Activated CD8-positive, alpha-beta T cell treated with anti-CD3 and anti-CD28 coated beads for 36 hours (primary cell): ENCODE measurements at regions not wholly inside any gene's neighbourhood (a gene's known extent, or its start where the extent isn't known, plus 50 kb on each side); places are given as distances from the start of the nearest gene placed in this dataset.

ENCODE experiments used
- ATAC-seq: fragments of 200-7000 bp; cut with Tn5 transposase; one replicate; pipeline ENCODE4 v1.10.0; 2021; ENCODE audit warnings: mild to moderate bottlenecking, moderate library complexity
- CTCF ChIA-PET: fragments of 350-600 bp; sonication (Branson Sonifier 250); formaldehyde crosslinking; loops from one replicate; lab custom pipeline; 2021; ENCODE audit warnings: antibody characterized with exemption; lab: Charles Lee
- POLR2A ChIA-PET: fragments of 350-600 bp; sonication (Branson Sonifier 250); formaldehyde crosslinking; loops from one replicate; lab custom pipeline; 2021; ENCODE audit warnings: antibody characterized with exemption; lab: Charles Lee
- DNase-seq: peaks from one replicate; pipeline ENCODE4 v3.0.0-alpha.2; 2020
- H3K27ac Mint-ChIP-seq: one replicate; pipeline ENCODE4 v1.8.0; 2021; ENCODE audit warnings: mild to moderate bottlenecking, mixed read lengths
- H3K27me3 Mint-ChIP-seq: one replicate; pipeline ENCODE4 v1.8.0; 2021; ENCODE audit warnings: mixed read lengths
- H3K36me3 Mint-ChIP-seq: one replicate; pipeline ENCODE4 v1.8.0; 2021; ENCODE audit warnings: low read depth, mixed read lengths
- H3K4me1 Mint-ChIP-seq: one replicate; pipeline ENCODE4 v1.8.0; 2021; ENCODE audit warnings: low read depth, mixed read lengths
- H3K4me3 Mint-ChIP-seq: one replicate; pipeline ENCODE4 v1.8.0; 2021; ENCODE audit warnings: mild to moderate bottlenecking, moderate library complexity, mixed read lengths
- H3K9me3 Mint-ChIP-seq: one replicate; pipeline ENCODE4 v1.8.0; 2021; ENCODE audit warnings: mixed read lengths
- CTCF ChIP-seq: fragments of 200-600 bp; IDR thresholded peaks from one replicate; pipeline ENCODE4 v1.8.0; 2022; ENCODE audit warnings: antibody characterized with exemption, mild to moderate bottlenecking
- intact Hi-C: fragments of 100-400 bp; cut with micrococcal nuclease; formaldehyde crosslinking; loops from one replicate; pipeline ENCODE4 v1.10.0; 2022

DNA sequence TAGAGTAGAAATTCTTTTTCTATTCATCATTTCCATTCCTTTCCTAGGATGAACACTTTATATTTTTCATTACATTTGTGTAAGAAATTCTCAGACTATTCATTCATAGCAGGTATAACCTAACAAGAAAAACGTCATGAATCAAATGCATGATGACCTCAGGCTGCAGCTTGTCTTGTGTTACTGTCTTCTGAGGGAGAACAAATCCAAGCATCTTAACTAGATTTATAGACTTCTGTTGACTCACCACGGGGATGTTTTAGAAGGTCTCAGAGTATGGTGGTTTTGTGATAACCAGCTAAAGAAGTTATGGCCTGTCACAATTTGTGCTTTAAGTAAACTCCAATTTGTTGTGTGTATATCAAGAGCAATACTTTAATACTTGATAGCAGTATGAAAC lies 102.7 kb downstream of the ANKRD7 start:
- Mint-ChIP-seq H3K4me1 (no peaks in the 10 kb centered on the region), H3K27ac (no peak overlapping the region), H3K36me3 (no peaks in the 10 kb centered on the region), H3K4me3 (no peak overlapping the region), H3K9me3 (no peaks in the 10 kb centered on the region), H3K27me3 (peaks cover 2% of the 10 kb centered on the region)
- intact Hi-C loops = no loop called here
- no peak for TF ChIP-seq CTCF
- DNase-seq (no peak), ATAC-seq (no peak)
- POLR2A ChIA-PET = no interaction called here
- CTCF ChIA-PET = no interaction called here

- intact Hi-C loops = no loop called here
- CTCF ChIA-PET = no interaction called here
- no peak overlapping the region for H3K4me3 Mint-ChIP-seq
These were observed 104.2 kb downstream of the ANKRD7 start for GRCh38 chr7:118328505-118329211.

DNA sequence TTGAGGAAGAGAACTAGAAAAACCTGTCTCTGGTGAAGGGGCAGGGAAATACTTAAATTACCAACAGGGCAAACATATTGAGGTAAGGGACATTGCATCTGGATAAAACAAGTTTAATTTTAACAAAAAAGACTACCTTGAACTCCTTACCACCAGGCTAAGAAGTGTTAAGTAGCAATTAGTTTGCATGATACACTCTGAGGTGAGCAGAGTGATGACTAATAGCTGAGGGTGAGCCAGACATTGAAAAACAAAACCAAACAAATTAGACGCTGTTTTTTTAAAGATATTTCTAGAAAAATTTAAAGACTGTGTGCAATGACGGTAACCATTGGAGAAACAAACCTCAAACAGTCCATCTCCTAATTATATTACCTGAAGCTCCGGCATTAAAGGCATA lies 105.9 kb downstream of the ANKRD7 start:
- DNase-seq (no peak), ATAC-seq (no peak)
- no peak overlapping the region for H3K27ac Mint-ChIP-seq
- no peak for TF ChIP-seq CTCF
- H3K4me3 Mint-ChIP-seq = no peak overlapping the region
- peaks cover 2% of the 10 kb centered on the region for H3K27me3 Mint-ChIP-seq
- intact Hi-C loops = no loop called here
- no peaks in the 10 kb centered on the region for H3K4me1 Mint-ChIP-seq
- no peaks in the 10 kb centered on the region for H3K36me3 Mint-ChIP-seq
- ChIA-PET POLR2A (no interaction called here), CTCF (no interaction called here)
- H3K9me3 Mint-ChIP-seq = no peaks in the 10 kb centered on the region

More at GRCh38 chr7:118328505-118329211, 104.2 kb downstream of the ANKRD7 start:
- POLR2A ChIA-PET = no interaction called here
- H3K27ac Mint-ChIP-seq = no peak overlapping the region
- no peaks in the 10 kb centered on the region for H3K4me1 Mint-ChIP-seq
- H3K36me3 Mint-ChIP-seq = no peaks in the 10 kb centered on the region
- DNase-seq (no peak), ATAC-seq (no peak)
- TF ChIP-seq CTCF = no peak
- H3K9me3 Mint-ChIP-seq = no peaks in the 10 kb centered on the region
- H3K27me3 Mint-ChIP-seq = peaks cover 2% of the 10 kb centered on the region

DNA sequence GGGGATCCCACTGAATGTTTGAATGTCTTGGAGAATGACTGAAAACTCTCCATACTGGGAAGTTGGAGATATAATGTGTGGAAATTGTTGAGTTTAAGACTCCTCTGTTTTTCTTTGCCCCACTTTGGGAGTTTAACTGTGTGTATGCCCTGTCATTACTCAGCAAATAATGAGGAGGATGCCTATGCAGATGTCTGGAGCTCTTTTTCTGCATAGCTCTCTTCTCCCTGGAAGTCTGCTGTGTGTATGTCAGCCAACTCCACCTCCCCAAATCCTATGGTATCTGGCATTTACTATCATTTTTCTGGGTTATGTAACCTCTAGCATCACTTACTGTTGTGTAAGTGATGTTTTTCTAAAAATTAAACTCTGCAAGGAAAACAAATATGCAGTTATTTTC lies 122.2 kb downstream of the ANKRD7 start:
- POLR2A ChIA-PET = no interaction called here
- no peaks in the 10 kb centered on the region for H3K4me1 Mint-ChIP-seq
- H3K9me3 Mint-ChIP-seq = no peaks in the 10 kb centered on the region
- no peak overlapping the region for H3K4me3 Mint-ChIP-seq
- TF ChIP-seq CTCF = no peak
- CTCF ChIA-PET = no interaction called here
- H3K36me3 Mint-ChIP-seq = no peaks in the 10 kb centered on the region
- intact Hi-C loops = no loop called here
- DNase-seq = no peak
- H3K27ac Mint-ChIP-seq = no peak overlapping the region
- no peak for ATAC-seq
- peaks cover 8% of the 10 kb centered on the region for H3K27me3 Mint-ChIP-seq

DNA sequence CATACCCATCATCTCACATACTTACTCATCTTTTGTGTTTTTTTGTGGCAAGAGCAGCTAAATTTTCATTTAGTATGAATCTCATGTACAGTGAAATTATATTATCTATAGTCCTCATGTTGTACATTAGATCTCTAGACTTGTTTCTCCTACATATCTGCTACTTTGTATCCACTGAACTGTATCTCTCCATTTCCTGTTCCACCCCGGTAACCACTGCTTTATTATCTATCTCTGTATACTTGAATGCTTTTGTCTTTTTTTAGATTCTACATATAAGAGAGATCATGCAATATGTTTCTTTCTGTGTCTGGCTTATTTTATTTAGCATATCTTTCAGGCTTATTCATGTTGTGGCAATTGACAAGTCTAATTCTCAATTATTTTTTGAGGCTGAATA lies 125.1 kb downstream of the ANKRD7 start:
- POLR2A ChIA-PET = no interaction called here
- H3K4me1 Mint-ChIP-seq = no peaks in the 10 kb centered on the region
- intact Hi-C loops = no loop called here

More for the DNA sequence above, 125.1 kb downstream of the ANKRD7 start:
- peaks cover 8% of the 10 kb centered on the region for H3K27me3 Mint-ChIP-seq
- H3K27ac Mint-ChIP-seq = no peak overlapping the region
- no peaks in the 10 kb centered on the region for H3K9me3 Mint-ChIP-seq
- CTCF ChIA-PET = no interaction called here
- TF ChIP-seq CTCF = no peak
- H3K36me3 Mint-ChIP-seq = no peaks in the 10 kb centered on the region
- DNase-seq = no peak
- H3K4me3 Mint-ChIP-seq = no peak overlapping the region
- no peak for ATAC-seq
